ENCODE measurements at regions not wholly inside any gene's neighbourhood (a gene's known extent, or its start where the extent isn't known, plus 50 kb on each side); places are given as distances from the start of the nearest gene placed in this dataset.

DNA sequence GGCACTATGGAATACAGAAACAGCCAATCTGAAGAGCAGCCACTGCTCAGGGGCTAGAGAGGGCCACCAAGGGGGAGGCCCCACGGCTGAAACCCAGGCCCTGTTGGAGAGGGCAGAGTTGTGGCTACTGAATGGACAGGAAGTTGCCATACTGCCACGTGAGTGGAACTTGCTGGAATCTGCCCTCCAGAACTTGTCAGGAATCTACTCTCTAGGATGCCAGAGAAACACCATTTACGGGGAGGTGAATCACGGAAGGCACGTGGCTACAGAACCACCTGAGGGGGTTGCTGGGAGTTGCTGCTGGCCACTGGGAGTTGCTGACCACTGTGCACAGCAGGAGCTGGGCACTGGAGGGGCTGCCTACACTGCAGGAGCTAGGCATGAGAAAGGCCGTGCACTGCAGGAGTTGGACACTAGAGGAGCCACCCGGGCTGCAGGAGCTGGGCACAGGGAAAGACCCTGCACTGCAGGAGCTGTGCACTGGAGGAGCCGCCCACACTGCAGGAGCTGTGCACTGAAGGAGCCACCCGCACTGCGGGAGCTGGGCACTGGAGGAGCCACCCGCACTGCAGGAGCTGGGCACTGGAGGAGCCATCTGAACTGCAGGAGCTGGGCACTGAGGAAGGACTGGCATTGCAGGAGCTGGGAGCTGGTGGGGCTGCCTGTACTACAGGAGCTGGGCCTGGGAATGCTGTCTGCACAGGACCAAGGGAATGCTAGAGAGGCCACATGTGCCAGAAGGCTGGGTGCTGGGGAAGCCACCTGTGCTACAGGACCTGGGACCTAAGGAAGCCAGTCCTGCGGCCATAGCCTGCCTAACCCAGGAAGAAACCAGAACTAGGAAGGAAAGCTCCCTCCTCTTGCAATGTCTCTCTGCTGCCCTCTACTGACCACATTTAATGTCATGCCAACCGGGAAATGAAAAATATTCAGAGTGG is 343.4 kb downstream of the MATN1 start:
- peak; percentile 4 to 40 for DNase-seq (ENCODE audit: low read depth in 2 of 2)

DNA sequence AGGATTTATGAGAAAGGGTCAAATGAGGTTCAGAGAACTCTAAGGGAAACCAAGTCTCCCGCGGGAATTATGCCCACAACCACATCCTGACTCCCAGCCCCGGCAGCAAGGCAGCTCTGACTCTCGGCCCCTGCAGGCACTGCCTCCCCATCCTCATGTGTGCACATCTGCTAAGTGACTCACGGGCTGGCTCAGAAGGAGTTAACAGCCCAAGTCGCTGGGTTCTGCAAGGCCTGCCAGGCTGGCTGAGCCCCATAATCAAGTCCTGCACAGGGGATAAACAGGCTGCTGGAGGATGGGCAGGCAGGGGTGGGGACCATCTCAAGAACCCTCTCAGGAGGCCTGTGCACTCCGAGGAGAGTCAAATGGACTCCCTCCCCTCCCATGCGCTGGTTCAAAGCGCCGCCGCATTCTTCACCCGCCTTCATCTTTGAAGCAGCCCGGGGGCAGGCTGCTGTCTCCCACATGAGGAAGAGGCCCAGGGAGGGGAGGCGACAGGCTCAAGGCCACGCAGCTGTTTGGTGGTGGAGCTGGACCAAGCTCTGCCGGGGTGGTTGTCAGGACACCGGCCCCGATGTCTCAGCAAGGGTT is 344.3 kb downstream of the MATN1 start:
- DNase-seq (ENCODE audit: low read depth in 2 of 2): no peak

DNA sequence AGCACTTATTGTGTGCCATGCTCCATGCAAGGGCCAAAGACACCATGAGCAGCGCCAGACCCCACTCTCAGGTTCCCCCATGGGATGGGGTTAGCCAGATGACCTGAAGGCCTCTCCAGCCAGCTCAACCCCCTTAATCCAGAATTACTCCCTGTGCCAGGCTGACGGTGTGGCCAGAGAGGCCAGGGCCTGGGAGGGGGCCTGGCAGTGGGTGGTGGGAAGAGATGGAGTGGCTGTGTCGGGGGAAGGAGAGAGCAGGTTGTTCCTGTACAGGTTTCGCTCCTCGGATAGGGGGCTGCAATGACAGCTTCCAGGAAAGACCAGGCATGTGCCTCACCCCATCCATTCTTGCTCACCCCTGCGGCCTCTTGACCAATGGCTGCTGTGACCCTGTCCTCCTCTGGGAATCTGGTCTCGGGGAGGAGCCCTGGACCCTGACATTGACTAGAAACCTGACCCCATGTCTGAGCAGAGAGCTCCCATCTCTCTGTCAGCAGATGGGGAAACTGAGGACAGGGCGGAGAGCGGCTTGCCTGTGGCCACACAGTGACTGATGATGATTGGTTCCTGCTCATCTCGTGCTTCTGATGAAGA is 345.3 kb downstream of the MATN1 start:
- DNase-seq (ENCODE audit: low read depth in 2 of 2): no peak

DNA sequence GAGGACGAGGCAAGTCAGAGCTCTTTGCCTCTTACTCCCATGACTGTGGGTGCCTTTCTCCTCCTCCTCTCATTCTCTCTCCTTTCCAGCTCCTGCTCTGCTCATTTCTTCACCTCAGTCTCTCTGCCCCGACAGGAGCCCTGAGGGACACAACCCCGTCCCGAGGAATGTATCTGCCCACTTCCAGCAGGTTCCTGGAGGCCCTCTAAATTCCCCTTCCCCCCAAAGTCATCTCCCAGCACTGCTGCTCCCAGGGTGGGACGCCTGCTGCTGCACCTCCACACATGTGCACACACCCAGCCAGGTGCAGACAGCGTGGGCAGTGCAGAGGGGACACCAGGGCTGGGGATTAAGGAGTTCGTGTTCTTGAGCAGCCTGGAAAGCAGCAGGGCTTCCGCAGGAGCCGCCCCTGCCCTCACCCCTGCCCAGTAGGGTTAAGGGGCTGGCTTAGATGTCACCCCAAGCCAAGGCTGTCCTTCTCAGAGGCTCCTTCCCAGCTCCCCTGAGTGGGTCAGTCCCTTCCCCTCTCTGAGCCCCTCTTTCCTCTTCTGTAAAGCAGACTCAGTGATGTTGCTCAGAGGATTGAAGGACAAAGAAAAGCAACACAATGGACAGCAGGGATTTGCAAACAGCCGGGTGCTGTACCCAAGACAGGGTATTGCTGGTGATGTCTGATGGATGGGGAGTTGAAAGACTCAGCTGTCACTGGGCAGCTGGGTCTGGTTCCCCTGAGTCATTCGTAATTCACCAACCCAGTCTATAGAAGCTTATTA is 346.0 kb downstream of the MATN1 start:
- no peak for DNase-seq (ENCODE audit: low read depth in 2 of 2)

DNA sequence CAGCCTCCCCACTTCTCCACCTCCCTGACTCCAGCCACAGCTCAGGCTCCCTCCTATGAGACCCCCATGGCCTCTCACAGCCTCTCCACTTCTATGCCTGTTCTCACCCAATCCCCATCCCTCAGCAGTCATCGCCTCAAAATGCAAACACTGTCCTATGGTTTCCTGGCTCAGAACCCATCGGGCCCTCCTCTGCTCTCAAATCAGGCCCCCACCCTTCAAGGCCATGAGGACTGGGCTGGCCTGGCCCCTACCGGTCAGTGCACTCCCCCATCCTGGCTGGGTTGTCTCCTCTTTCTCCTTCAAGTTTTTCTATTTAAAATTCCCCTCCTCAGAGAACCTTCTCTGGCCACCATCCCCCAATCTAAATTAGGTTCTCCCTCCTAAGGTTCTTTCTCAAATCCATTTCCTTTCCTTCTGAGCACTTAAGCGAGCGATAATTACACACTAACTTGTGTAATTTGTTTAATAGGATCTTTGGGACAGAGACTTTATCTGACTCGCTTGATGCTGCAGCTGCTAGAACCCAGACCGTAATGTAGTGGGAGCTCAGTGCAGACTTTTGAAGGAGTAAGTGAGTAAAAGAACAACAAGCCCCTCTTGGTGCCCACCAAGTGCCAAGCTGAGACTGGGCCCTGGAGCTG is 347.2 kb downstream of the MATN1 start:
- DNase-seq (ENCODE audit: low read depth in 2 of 2): no peak

DNA sequence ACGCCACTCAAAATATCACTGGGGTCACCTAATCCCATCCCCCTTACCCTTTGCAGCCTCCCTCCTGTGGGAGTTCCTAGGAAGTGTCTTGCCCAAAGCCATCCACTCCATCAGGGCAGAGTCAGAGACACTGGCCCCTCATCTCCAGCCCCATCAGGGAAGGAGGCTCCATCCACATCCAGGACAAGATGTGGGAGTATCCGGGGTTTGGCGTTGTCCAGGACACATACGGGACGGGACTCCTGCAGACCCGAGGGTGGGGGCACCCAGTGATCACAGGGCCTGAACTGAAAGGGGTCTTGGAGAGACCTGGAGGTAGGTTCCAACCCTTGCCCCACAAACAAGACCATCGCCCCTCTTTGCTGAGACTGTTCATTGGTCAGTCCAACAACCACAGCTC is 348.2 kb downstream of the MATN1 start:
- no peak for DNase-seq (ENCODE audit: low read depth in 2 of 2)

DNA sequence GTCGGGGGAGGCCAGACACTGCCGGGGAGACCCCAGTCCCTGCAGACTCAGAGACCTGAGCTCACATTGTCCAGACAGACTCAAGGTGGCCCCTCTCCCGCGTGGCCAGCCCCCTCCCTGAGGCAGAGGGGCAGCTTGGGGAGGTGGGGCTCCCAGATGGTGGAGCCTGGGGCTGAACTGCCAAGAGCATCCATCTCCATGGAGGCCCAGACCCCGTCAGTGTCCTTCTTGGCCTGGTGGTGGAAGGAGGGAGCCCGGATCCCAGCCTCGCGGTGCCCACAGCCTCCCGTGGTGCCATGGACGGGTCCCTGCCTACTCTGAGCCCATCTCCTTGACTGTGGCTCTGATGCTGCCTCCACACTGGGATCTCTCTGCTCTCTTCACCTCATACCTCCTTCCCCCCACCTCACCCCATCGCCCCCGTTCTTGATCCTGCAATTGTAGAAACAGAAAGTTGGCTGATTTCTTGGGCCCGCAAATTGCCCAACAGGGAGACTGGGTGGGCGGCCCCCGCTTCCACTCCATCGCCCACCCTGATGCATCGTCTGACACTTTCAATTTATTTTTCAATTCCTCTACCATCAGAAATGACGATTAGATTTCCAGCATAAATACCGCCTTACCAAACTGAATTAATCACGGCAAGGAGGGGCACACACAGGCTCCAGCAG is 348.9 kb downstream of the MATN1 start:
- DNase-seq (ENCODE audit: low read depth in 2 of 2): no peak

DNA sequence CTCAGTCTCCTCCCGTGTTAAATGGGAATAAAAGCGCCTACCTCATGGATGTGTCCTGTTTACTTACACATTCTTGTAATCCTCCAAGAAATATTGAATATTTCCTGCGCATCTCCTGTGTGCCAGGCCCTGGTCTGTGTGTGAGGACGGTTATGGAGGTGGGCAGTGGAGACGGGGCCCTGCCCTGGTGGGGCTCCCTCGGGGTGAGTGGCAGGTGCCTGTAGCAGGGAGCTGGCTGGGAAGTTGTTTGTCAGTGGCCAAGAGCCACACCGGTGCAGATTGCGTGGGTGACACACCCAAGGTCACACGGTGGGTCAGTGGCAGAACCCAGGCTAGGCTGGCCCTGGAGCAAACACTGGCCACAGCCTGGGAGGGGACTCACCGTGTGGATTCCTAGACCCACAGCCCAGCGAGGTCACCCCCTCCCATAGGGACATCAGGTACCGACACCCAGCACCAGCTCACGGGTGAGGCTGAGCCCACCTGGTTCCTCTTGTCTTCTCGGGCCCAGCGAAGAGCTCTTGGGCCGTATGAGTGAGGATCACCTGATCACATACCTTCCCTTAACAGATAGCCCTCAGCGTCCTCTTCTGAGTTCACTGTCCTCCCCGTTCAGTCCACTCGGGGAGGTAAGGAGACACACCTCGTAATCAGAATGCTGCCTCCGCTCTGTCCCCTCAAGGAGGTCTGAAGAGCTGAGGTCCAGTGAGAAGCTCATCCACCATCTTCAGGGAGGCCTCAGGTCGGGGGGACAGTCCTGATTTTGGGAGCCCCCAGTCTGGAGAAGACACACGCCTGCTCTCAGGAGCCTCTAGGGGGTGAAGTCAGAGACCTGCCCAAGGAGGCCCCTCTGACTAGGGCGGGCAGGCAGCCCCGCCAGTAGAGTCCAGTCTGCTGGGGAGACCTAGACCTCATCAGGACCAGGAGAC is 349.6 kb downstream of the MATN1 start:
- no peak for DNase-seq (ENCODE audit: low read depth in 2 of 2)

DNA sequence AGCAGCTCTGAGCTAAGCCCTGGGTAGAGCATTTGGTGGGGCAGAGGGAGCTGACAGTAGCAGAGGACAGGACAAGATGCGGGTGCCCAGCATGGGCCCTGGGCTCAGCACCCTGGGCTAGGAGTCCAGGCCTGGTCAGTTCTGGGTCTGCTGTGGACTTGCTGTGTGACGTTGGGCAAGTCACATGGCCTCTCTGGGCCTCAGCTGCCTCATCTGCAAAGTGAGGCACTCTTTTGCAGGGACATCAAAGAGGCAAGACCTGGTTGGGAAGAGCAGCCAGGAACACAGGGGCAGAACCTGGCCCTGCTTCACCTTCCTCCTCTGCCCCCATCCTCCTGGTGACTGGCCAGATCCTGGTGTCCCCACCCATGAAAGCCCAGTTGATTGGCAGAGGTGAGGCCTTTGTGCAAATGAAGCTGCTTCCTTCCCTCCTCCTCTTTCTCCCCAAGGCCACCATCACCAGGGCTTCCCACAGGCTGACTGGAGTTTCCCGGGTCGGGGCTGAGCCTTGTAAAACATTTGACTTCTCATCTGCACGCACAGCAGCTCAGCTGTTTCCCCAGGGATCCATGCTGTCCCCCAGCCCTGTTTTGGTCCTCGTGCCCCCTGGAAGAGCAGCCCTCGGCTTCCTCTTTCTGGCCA is 350.5 kb downstream of the MATN1 start:
- no peak for DNase-seq (ENCODE audit: low read depth in 2 of 2)

DNA sequence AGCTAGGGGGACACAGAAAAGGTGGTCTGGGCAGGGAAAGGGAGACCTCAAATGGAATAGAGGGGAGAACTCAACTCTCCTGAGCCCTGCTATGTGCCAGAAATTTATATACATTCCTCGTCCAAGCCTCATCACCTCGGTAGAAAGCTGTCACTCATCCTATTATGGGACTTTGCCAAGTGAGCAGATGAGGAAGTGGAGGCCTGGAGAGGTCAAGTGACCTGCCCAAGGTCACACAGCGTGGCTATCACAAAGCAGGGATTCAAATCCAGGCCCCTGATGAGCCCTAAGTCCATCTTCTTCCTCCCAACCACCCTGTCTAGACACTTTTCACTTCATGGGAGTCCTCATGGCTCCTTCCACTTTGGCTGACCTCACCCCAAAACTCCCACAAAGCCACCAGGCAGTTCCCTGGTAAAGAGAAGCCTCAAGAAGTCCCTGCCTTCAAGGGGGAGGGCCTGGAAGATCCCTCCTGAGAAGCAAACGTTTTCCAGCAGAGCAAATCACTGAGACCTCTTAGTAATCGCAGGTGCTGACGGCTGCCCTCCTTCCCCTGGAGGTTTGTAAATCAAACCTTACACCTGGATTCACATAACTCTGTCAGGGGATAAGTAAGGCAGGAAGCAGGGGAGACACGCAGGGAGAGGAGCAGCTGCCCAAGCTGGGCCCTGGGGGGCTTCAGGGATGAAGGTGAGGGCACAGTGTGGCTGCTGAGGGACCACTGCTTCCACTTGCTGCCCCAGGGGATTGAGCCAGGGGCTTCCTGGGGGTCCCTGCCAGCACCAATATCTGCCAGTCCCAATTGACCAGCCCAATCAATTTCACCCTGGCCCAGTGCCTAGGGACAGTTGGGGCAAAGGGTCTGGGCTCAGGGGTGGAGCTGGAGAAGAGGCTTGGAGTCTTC is 351.2 kb downstream of the MATN1 start:
- DNase-seq (ENCODE audit: low read depth in 2 of 2): no peak

DNA sequence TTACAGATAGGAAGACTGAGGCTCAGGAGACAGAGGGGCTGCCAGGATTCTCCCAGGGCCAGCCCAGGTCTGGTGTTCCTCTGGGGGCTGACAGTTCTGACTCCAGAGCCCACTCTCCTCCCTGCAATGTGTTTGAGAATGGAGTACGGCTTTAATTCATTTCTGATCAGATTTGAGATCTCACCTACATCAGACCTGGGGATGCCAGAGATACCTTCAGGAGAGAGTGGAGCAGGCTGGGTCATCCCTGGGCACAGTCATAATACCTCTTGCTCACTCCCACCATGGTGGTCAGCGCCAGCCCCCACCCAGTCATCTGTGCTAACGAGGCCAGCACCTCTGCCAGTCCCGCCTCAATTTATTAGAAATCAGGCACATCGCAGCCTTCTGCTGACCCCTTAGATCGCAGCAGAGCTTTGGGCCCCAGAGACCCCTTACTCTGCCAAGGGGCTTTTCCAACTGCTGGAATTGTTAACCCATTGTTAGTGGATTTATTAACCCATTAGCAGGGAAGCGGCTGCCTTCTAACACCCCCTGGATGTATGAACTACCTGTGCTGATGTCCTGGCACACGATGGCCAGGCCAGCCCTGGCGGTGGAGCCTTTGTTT is 352.1 kb downstream of the MATN1 start:
- no peak for DNase-seq (ENCODE audit: low read depth in 2 of 2)

DNA sequence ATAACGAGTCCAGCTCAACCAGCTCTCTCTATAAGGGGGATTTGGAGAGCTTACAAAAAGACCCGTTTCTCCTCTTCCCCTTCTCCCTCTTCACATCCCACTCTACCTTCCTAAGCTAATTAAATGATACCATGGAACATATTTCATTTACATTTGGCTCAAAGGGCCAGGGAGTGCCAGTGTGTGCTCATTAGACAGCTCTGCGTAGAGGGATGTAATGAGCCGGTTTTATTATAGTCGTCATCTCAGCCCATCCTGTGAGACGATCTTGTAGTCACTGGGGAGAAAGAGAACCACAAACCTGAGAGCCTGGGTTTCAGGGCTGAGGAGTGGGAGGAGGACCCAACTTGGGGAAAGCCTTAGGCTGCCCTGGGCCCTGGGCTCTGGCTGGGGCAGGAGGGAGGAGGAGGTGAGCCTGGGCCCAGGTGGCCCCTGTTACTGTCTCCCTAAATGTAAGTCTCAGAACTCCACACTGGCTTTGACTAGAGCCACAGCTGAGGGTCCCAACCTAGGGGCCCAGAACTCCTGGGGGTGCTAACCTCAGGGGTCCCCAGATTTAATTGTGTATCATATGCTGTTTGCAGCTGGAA is 354.6 kb downstream of the MATN1 start:
- no peak for DNase-seq (ENCODE audit: low read depth in 2 of 2)

DNA sequence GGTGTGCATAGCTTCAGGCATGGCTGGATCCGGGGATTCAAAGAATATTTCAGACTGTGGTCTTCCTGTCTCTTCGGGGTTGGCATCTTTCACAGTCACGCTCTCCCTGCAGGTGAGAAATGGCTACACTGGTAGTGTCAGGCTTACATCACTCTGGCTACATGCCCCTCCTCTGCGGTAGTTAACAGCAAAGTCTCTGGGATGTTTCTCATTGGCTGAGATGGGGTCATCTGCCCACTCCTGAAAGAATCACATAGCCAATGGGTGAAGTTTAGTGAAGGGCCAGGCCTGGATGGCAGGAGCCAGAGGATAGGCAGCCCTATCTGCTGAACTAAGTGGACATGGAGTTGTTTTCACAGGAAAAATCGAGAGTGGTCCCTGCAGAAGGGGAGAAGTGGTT is 356.5 kb downstream of the MATN1 start:
- no peak for DNase-seq (ENCODE audit: low read depth in 2 of 2)

DNA sequence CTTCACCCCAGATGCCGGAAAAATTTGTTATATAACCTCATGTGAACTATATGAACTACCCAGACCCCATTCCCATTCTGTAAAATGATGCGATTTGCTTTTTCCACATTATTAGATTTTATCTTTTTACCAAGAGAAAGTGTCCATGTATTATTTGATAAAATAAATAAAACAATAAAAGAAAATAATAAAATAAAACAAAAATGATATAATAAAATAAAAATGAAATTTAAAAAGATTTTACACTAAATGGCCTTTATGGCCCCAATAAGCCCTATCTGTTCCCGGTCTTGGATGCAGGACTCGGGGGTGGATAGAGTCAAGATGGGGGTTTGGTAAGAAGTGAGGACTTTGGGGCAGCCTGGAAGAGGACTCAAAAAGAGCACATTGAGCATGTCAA is 357.2 kb downstream of the MATN1 start:
- DNase-seq (ENCODE audit: low read depth in 2 of 2): no peak

DNA sequence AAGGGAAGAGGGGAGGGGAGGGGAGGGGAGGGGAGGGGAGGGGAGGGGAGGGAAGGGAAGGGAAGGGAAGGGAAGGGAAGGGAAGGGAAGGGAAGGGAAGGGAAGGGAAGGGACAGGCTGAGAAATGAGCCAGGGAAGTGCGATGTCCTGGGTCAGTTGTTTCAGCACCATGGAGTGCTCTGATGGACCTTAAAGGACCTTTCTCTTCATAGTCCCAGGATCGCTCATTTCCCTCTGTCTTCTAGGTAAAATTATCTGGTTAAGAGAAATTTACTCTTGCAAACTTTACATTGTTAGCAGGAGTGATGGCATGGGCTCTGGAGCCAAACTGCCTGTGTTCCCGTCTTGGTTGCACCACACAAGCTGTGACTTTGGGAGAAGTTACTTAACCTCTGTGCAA is 357.8 kb downstream of the MATN1 start:
- DNase-seq (ENCODE audit: low read depth in 2 of 2): no peak

DNA sequence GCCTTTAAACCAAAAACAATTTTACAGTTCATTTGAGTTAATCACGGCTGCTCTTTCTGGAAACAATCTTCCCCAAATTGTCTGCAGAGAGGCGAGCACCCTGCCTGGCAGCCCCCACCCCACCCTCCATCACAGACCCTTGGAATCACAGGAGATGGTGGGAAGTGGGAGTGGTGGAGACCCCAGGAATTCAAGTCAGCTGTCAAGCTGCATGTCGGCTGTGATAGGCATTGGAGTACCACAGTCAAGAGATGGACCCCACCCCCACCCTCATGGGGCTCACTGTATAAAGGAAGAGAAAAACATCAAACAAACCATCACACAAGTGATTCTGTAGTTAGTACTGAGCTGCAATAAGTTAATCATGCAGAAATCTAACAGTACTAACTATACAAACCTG is 360.4 kb downstream of the MATN1 start:
- no peak for DNase-seq (ENCODE audit: low read depth in 2 of 2)

DNA sequence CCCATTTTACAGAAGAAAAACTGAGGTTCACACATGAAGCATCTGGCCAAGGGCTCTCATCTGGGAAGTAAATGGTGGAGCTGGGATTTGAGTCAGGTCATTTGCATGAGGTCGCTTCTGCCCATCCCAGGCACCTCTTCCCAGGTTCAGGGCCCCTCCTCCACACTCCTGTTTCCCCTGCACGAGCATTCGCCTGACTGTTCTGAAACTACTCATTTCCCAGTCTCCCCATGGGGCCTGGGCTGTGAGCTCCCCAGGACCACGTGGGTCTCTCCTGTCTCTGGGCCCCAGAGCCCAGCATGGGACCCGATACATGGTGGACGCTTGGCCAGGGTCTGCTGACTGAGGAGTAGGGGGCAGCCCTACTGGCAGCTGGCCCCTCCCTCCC is 360.8 kb downstream of the MATN1 start:
- DNase-seq (ENCODE audit: low read depth in 2 of 2): no peak
